ENCODE measurements at regions not wholly inside any gene's neighbourhood (a gene's known extent, or its start where the extent isn't known, plus 50 kb on each side); places are given as distances from the start of the nearest gene placed in this dataset.

DNA sequence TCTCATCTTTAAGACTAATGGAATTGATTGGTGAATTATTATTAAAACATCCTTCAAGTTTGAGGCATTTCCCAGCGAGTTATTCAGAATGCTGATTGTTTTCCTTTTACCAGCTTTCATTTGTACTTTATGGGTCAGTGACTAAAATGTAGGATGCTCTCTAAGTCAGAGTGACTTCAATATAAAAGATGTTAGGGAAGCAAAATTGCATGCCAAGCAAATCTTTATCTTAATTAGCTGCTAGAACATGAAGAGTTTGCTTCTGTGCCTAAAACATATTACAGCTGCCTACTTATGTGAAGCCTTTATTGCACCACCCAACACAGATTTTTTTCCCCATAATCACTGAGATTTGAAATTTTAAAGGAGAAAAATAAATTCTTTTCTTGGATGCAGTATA is 79.8 kb upstream of the CYYR1 start:
- H3K27me3 ChIP-seq (replicated peaks; ENCODE audit: insufficient read depth): no peaks in the 10 kb centered on the region
- ATAC-seq (ENCODE audit: insufficient number of reproducible peaks, low FRiP score, low read depth) (no peak), DNase-seq (ENCODE audit: low spot score) (no peak)
- H3K36me3 ChIP-seq: no peaks in the 10 kb centered on the region
- no peak overlapping the region for H3K27ac ChIP-seq
- TF ChIP-seq, protein P1, sequence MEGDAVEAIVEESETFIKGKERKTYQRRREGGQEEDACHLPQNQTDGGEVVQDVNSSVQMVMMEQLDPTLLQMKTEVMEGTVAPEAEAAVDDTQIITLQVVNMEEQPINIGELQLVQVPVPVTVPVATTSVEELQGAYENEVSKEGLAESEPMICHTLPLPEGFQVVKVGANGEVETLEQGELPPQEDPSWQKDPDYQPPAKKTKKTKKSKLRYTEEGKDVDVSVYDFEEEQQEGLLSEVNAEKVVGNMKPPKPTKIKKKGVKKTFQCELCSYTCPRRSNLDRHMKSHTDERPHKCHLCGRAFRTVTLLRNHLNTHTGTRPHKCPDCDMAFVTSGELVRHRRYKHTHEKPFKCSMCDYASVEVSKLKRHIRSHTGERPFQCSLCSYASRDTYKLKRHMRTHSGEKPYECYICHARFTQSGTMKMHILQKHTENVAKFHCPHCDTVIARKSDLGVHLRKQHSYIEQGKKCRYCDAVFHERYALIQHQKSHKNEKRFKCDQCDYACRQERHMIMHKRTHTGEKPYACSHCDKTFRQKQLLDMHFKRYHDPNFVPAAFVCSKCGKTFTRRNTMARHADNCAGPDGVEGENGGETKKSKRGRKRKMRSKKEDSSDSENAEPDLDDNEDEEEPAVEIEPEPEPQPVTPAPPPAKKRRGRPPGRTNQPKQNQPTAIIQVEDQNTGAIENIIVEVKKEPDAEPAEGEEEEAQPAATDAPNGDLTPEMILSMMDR (IDR thresholded peaks at IDR 0.05): no peak
- H3K9me3 ChIP-seq: no peaks in the 10 kb centered on the region
- no peak overlapping the region for H3K4me3 ChIP-seq
- H3K4me1 ChIP-seq (ENCODE audit: control insufficient read depth in 1 of 2, low read depth in 2 of 2): no peaks in the 10 kb centered on the region

- no peaks in the 10 kb centered on the region for H3K36me3 ChIP-seq
- no peaks in the 10 kb centered on the region for H3K9me3 ChIP-seq
- no peak overlapping the region for H3K27ac ChIP-seq
- DNase-seq (ENCODE audit: low spot score): no peak
- TF ChIP-seq, protein P1 (IDR thresholded peaks at IDR 0.05): no peak
- H3K27me3 ChIP-seq (replicated peaks; ENCODE audit: insufficient read depth): no peaks in the 10 kb centered on the region
- H3K4me1 ChIP-seq (ENCODE audit: control insufficient read depth in 1 of 2, low read depth in 2 of 2): no peaks in the 10 kb centered on the region
- no peak for ATAC-seq (ENCODE audit: insufficient number of reproducible peaks, low FRiP score, low read depth)
- no peak overlapping the region for H3K4me3 ChIP-seq
Observed at GRCh38 chr21:26641062-26641461, 68.0 kb upstream of the CYYR1 start.

GRCh38 chr21:26637201-26637745 is 64.2 kb upstream of the CYYR1 start:
- no peak for ATAC-seq (ENCODE audit: insufficient number of reproducible peaks, low FRiP score, low read depth)
- DNase-seq (ENCODE audit: low spot score): no peak
- Histone ChIP-seq H3K27me3 (replicated peaks; ENCODE audit: insufficient read depth) (no peaks in the 10 kb centered on the region), H3K36me3 (no peaks in the 10 kb centered on the region), H3K4me1 (ENCODE audit: control insufficient read depth in 1 of 2, low read depth in 2 of 2) (no peaks in the 10 kb centered on the region), H3K9me3 (peaks cover 4% of the 10 kb centered on the region), H3K27ac (no peak overlapping the region), H3K4me3 (no peak overlapping the region)
- TF ChIP-seq, protein P1 (IDR thresholded peaks at IDR 0.05): no peak

DNA sequence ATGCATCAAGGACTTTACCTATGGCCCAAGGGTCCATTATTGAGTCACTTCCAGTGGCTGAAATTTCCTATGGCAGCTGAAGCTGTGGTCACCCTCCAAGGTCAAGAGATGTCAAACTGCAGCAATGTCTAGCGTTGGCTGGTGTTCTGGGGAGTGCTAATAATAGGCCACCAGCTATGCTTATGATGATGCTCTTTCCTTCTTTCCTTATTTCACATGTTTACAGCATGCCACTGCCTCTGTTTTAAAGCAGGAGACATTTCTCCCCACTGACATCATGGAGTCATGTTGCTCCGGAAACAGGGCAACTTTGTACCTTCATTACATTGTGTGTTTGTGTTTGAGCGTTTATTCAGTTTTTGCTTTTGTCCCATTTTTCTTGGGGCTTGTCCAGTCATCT is 62.6 kb upstream of the CYYR1 start:
- Histone ChIP-seq H3K27ac (no peak overlapping the region), H3K9me3 (peaks cover 5% of the 10 kb centered on the region), H3K27me3 (replicated peaks; ENCODE audit: insufficient read depth) (no peaks in the 10 kb centered on the region), H3K4me1 (ENCODE audit: control insufficient read depth in 1 of 2, low read depth in 2 of 2) (no peaks in the 10 kb centered on the region), H3K4me3 (no peak overlapping the region), H3K36me3 (no peaks in the 10 kb centered on the region)
- DNase-seq (ENCODE audit: low spot score) (no peak), ATAC-seq (ENCODE audit: insufficient number of reproducible peaks, low FRiP score, low read depth) (no peak)
- TF ChIP-seq, protein P1 (IDR thresholded peaks at IDR 0.05): no peak

- Histone ChIP-seq H3K27me3 (replicated peaks; ENCODE audit: insufficient read depth) (no peaks in the 10 kb centered on the region), H3K4me1 (ENCODE audit: control insufficient read depth in 1 of 2, low read depth in 2 of 2) (no peaks in the 10 kb centered on the region), H3K27ac (no peak overlapping the region), H3K9me3 (peaks cover 5% of the 10 kb centered on the region), H3K36me3 (no peaks in the 10 kb centered on the region), H3K4me3 (no peak overlapping the region)
- TF ChIP-seq, protein P1 (IDR thresholded peaks at IDR 0.05): no peak
- DNase-seq (ENCODE audit: low spot score) (no peak), ATAC-seq (ENCODE audit: insufficient number of reproducible peaks, low FRiP score, low read depth) (no peak)
Observed at GRCh38 chr21:26632691-26633090, 59.6 kb upstream of the CYYR1 start.
